Activated CD8-positive, alpha-beta memory T cell treated with anti-CD3 and anti-CD28 coated beads, Interleukin-2, amount 50 U/mL, for 1 hour (primary cell): ENCODE measurements at regions not wholly inside any gene's neighbourhood (a gene's known extent, or its start where the extent isn't known, plus 50 kb on each side); places are given as distances from the start of the nearest gene placed in this dataset.
"Not testable (repeated sequence)": the region's sequence is repeated elsewhere in the genome, so short reads cannot be mapped to it uniquely, and the experiment has no call there.

Experiments
- DNase-seq: peaks from one replicate; pipeline ENCODE4 v3.0.0-alpha.2; 2020; ENCODE audit errors: extremely low read depth

DNA sequence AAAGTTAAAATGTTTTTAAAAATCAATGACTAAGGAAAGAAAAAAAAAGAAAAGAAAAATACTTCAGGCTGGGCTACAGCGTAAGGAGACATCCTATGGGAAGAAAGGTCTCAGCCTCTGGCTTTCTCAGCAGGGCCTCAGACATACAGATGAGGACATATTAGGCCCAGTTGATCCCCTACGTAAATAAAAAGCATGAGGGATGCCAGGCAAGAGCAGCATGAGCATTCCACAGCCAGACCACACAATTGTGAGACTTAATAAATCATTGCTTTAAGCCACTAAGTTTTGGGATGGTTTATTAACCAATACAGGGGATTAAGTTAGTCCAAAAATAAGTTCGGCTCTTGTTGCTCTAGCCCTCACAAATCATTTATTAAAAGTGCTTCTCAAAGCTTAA lies 394.1 kb upstream of the NECTIN3 start:
- no peak for DNase-seq

DNA sequence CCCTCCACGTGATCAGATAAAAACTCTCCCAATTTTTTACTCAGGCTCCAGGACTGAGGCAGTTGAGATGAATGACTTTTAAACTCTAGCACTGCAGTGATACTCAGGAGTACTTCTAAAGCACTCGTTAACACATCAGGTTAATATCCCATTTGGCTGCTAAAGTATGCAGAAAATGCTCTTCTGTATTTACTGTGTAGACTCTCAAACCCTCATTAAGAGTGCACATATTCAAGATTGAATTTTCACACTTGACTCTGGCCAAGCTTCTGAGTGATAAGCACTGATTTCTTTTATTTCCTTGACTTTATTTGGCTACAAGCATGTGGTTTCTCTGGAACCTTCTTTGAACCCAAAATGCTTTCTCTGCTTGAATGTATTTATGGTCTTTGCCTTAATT lies 392.3 kb upstream of the NECTIN3 start:
- no peak for DNase-seq

DNA sequence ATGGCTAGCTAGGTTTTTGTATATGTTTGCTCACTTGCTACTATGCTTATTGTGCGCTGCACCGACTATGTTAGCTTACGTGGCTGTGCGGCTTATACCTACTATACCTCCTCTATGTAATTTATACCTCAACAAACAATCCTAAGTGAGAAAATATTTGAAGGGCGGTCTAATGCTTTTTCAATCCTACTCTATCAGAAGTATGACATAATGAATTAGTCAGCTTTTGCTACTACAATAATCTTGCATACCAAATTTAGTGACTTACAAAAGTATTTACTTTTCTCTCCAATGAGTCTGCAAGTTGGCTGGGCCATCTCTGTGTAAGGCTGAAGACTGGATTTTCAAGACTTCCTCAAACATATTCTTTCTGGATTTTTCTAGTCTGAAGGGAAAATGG lies 391.2 kb upstream of the NECTIN3 start:
- DNase-seq, result no peak

DNA sequence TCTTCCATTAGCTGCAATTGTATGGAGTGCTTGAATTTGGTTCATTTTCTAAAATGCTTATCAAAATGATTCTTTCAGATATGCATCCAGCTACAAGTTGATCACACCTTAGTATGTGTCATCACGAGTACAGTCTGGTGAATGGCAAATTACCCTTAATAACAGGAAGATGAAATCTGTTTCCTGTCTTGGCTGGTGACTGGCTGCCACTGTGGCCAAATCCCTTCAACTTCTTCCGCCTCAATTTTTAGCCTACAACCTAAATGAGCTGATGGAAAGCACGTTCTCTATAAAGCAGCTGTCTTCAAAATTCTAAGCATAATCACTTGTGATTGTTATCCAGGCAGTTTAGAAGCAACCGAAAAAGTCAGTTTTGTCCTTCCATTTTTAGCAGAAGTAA lies 387.1 kb upstream of the NECTIN3 start:
- DNase-seq, result no peak

DNA sequence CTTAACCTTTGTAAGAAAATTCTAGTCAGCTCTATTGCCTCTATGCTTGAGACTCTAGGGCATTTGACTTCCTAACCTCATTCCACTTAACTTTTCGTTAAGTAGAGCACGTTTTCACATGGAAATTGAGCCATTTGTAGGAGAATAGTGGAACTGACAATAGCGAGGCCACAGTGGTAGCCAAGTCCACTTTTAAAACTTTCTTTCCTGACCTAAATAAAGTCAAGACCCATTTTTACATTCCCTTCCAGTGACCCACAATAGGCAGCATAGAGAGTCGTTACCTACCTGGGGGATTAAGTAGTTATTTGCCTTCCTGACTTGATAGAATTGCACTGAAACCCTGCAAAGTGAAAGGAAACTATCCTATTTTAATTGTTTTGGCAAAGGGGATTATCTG lies 386.0 kb upstream of the NECTIN3 start:
- no peak for DNase-seq

DNA sequence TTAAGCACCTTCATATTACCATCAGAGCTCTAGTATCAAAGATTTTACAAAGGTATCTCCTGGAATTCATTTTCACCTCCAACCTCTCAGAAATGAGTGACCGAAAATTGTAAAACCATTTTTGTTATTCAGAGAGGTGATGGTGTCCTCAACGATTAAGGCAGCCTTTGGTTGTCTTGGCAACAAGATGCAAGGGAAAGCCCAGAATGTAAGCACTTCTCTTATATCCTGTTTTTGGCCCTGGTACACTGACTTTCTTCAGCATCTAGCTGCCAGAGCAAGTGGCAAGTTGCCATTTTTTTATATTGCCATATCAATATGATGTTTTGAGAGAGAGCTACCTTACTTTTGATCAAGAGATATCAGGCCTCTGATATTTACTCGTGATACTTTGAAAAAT lies 384.9 kb upstream of the NECTIN3 start:
- no peak for DNase-seq

DNA sequence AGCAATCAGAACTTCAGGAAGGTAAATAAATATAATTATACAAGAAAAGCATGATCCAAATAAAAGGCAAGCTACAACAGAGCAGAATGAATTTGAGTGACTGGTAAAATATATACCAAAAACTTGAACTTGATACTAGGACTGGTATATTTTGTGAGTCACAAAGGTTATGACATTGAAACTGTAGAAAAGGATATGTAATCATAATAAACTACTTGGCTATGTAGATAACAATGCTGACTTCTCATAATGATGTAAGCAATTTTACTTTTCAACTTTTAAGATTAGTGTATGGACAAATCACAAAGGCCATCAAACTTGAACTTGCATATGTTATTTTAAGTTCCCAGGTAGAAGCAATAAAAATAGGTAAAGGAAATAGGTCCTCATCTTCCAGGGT lies 384.5 kb upstream of the NECTIN3 start:
- DNase-seq, result no peak

DNA sequence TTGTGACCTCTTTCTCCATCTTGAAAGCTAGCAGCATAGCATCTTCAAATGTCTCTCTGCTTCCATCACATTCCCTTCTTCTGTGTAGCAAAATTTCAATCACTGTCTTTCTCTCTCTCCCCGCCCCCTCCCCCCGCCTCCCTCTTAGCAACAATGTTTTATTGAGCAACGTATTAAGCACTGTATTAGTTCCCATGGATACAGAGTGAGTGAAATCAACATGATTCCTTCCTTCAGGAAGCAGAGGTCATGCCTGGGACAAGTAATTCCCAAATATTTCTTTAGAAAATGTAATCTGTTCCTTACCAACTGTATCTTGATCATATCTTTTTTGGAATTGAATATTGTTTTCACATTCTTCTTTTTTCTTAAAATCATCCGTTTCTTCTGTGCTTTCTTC lies 373.7 kb upstream of the NECTIN3 start:
- no peak for DNase-seq

DNA sequence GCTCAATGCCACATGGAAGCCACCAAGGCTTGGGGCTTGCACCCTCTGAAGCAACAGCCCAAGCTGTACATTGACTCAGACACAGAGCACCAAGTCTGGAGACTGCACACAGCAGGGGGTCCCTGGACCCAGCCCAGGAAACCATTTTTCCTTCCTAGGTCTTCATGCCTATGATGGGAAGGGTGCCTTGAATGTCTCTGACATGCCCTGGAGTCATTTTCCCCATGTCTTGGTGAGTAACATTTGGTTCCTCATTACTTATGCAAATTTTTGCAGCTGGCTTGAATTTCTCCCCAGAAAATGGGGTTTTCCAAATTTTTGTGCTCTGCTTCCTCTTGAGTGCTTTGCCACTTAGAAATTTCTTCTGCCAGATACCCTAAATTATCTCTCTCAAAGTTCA lies 367.3 kb upstream of the NECTIN3 start:
- DNase-seq, result not testable (repeated sequence)

DNA sequence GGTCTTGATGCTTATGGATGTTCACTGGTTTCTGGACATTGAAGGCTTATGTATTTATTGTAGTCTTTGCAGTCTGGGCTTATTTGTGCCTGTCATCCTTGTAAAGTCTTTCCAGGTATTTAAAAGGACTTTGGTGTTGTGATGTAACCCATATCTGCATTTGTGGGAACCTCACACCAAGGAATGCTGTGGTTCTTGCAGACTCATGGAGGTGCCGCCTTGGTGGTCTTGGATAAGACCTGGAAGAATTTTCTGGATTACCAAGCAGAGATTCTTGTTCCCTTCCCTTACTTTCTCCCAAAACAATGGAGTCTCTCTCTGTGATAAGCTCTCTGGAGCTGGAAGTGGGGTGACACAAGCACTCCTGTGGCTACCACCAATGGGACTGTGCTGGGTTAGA lies 363.5 kb upstream of the NECTIN3 start:
- DNase-seq, result no peak

DNA sequence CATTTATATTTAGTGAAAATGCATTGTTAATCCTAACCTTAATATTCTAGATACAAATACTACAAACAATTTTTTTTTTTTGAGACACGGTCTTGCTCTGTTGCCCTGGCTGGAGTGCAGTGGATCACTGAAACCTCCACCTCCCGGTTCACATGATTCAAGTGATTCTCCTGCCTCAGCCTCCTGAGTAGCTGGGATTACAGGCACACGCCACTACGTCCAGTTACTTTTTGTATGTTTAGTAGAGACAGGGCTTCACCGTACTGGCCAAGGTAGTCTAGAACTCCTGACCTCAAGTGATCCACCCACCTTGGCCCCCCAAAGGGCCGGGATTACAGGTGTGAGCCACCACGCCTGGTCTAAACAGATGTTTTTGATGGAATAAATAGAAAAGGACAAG lies 361.5 kb upstream of the NECTIN3 start:
- DNase-seq, result no peak

DNA sequence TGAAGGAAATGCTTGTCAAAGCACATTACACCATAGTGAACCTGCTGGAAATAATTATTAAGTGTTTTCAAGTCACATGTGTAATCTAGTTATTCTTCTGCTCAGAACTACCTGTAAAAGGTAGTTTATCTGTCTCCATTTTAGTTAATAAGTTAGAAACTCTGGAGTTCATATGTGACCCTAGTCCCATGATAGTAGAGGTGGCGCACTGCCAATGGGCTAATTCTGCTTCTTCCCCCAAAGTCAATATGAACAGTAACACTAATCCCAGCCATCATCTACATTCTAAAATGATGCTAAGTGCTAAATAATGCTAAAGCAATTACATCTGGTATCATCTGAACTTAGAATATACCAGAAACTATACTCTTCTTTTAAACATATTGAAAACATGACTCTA lies 361.0 kb upstream of the NECTIN3 start:
- DNase-seq, result no peak

DNA sequence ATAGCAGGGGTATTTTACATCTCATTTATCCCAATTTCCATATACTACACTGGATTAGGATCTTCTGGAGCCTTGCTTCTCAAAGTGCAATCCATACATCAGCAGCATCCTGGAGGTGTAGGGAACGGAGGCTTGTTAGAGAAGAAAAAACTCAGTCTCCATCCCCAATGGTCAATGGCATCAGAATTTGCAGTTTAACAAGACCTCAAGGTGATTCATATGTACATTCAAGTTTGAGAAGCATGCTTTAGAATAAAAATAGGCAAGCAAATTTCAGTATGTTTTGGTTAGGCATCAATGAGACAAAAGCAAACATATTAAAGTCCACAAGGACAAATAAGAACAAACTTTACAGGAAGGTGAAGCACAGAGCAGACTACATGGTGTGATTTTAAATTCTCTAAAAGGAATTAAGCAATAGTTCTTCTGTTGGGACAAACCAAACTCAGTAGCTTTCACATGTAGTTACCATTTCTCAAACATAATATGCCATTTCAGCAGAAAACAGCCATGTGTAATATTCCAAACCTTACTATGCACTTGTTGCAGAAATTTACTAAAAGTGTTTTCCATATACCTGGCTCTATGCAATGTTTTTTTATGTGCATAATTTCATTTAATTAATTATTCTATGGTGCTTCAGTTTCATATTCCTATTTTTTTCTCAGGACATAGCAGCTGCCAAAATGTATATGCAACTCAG lies 360.3 kb upstream of the NECTIN3 start:
- no peak for DNase-seq

DNA sequence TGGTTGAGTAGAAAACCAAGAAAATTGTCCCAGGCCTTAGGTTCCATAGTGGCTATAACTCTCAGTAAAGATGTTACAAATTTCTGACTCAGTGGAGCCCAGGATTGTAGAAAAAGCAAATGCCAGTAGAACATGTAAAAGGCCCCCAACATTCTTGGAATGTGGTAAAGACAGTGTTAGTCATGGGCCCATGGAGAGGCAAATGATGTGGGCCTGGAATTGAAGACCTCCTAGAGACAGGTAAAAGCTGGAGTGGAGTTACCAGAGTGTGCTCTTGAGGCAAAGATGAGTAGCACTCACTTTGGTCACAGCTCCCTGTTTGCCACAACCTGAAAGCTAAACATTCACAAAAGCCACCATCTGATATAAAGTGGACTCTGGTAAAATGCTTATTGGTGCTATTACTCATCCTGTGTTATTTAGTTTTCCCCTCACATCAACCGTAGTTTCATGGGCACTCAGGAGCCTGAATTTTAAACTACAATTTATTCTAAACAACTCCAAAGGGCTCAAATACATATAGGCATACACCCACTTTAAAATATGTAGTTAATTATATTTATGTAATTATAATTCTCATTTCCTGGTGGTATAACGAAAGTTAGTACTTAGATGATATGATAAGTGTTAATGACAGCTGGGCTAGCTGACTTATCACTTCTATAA lies 359.6 kb upstream of the NECTIN3 start:
- no peak for DNase-seq

DNA sequence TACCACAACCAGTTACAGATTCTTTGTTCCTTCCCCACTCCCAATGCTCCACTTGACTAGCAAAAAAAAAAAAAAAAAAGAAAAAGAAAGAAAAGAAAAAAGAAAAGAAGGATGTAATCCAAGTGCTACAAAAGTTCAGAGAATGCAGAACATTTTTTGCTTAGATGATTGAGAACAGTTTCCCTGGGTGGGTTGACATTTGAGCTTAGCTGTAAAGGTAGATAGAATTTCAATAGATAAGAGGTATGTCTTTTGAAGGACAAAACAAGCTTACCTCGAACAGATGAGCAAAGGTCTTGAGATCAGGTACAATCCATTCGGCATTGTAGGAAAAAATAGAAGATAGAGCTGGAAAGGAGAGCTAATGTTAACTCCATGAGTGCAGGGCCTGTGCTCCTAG lies 344.6 kb upstream of the NECTIN3 start:
- no peak for DNase-seq

DNA sequence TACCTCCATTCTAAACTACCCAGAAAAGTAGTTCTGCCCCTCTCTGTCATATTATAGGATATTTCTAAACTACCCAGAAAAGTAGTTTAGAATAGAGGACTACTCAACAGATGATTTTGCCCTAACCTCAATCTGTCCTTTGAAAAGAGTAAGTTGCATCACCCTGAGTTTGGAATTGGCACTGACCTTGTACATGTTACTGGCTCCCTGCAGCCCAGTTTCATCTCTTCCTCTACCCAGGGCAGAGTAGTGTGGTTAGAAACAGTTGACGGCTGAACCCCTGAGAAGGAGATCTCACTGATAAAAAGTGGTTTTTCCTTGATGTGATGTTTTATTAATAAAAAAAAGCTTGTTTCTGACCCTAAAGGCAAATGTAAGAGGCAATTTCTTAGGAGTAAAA lies 340.5 kb upstream of the NECTIN3 start:
- no peak for DNase-seq

DNA sequence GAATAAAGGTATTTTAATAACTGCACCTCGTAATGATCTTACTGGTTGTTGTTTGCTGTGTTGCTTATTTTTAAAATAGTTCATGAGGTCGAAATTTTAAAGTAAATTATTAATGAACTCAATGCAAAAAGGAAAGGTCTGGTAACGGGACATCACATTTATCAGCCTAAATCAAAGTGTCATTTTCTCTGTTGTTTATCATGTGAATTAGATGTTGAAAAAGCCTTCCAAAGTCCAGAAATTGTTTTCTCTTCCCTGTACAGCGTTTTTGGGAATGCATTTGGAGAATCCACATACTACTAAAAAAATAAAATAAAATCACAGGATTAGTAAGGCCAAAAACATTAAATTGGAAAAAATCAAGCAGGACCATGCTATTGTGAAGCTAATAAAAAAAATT lies 339.2 kb upstream of the NECTIN3 start:
- no peak for DNase-seq

DNA sequence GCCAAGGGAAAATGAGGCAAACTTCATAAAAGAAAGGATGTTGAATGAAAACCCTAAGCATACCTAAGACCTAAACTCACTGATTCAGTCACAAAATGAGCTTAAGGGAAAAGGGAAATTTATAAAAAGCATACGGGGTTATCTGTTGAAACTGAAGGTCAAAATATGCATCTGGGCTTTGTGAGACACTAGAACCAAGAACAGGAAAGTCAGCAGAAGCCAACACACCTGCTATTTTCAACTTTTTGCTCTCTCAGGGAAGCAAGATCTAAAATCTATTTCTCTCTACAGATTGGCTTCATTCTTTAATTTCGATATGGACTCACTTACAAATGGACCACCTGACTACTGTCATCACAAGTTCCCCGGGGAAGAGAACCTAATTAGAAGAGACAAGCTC lies 338.6 kb upstream of the NECTIN3 start:
- no peak for DNase-seq

DNA sequence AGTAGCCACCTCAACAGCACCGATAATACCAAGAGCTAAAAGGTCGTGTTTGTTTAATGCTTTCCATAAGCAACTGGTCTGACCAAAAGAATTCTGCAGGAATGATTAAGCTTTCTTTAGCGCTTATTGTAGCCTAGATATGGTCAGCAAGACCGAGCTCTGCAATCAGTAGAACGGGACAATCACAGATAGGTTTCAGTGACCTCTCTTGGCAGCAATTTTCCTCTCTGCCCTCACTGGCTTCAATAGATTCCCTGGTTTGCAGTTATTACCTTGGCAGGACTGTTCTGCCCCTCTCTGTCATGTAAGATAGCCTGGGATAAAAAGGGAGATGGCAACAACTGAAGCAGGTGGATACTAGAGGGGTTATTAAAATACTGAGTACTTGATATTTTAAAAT lies 337.1 kb upstream of the NECTIN3 start:
- no peak for DNase-seq

DNA sequence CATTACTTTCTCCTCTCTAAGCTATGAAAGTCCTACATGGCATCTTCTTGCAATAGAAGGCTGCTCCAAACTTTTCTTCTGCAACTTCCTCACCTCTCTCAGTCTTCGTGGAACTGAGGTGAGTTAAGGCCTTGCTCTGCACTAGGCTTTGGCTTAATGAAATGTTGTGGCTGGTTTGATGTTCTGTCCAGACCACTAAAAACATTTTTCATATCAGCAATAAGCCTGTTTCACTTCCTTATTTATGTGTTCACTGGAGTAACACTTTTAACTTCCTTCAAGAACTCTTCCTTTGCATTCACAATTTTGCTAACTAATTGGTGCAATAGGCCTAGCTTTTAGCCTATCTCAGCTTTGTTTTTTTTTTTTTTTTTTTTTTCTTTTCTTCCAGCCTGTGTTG lies 335.3 kb upstream of the NECTIN3 start:
- DNase-seq, result no peak

DNA sequence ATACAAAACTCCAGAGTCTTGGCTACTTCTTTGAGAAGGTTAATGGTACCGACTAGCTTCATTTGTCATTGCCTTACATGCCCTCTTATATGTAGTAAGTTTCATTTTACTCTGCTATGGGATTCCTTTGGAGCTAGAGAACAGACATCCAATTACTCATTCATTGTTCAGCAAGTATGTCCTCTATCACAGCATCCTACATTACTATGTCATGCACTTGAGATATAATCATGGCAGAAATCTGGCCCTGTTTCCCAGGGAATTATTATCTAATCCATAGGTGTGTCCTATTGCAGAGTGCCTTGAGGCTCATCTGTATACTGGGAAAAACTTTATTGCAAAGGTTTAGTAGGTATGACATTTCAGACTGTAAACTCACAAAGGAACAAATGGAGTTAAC lies 333.1 kb upstream of the NECTIN3 start:
- DNase-seq, result no peak

DNA sequence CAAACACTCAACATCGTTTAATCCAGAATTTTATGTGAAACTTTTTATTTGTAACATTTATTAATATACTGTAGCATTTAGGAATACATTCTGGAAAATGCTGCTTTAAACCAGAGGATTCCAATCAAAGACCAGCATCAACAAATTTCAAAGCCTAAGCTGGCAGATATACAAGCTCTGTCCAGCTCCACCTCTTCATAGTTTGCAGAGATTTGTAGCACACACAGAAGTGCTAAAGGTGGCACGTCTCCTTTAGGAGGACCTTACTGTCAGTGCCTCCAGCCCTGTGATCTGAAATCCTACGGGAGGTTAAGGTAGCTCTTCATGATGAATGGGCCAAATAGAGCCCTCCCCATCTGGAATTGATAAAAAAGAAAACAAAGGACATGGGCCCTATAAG lies 329.7 kb upstream of the NECTIN3 start:
- DNase-seq, result no peak

DNA sequence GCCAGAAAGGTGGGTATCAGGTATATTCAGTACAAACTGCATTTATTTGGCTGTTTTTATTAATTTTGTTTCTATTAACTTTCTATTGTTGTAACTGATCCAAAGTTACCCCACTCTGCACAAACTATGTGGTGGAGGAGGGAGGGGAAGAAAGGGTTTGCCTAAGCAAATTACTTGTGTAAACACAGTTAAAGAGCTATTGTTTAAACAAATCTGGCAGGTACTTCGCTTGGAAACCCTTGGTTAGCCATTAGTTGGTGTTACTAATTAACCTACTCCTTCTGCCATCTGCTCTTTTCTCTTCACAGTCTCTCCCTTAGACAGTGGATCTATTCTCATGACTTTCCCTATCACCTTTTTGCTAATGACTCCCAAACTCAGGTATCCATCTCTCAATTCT lies 328.4 kb upstream of the NECTIN3 start:
- no peak for DNase-seq

DNA sequence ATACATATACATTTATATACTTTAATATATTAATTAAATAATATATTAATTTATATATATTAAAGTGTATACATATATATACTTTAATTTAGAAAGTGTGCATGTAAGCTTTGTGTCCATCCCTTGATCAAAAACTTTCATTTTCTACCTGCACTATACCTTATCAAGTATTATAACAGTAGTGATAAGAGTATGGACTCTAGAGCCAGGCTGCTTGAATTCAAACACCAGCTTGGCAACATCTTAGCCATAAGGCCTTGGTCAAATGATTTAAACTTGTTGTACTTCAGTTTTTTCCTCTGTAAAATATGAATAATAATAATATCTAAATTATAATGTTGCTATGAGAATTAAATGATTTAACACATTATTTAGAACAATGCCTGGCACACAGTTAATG lies 327.6 kb upstream of the NECTIN3 start:
- no peak for DNase-seq
